SK-N-MC (cell line): ENCODE measurements at regions not wholly inside any gene's neighbourhood (a gene's known extent, or its start where the extent isn't known, plus 50 kb on each side); places are given as distances from the start of the nearest gene placed in this dataset.

Source experiments
- EZH2 ChIP-seq: fragments of 200-600 bp; sonication (generic); IDR thresholded peaks from one replicate; pipeline ENCODE4 v1.6.1; 2017; ENCODE audit warnings: antibody characterized with exemption
- POLR2AphosphoS5 ChIP-seq: IDR thresholded peaks from 2 replicates; pipeline ENCODE4 v1.6.1; 2012; ENCODE audit warnings: mild to moderate bottlenecking, low read depth, low read length, borderline replicate concordance

GRCh38 chr7:131080754-131081153 lies 246.9 kb upstream of the MKLN1 start:
- no peak for TF ChIP-seq POLR2AphosphoS5
- no peak for TF ChIP-seq EZH2
